A549 (cell line): ENCODE measurements at regions not wholly inside any gene's neighbourhood (a gene's known extent, or its start where the extent isn't known, plus 50 kb on each side); places are given as distances from the start of the nearest gene placed in this dataset.

Experiments used
- ATAC-seq, 2 experiments: fragments of 200-7000 bp in 1 of 2; fragments of >200 bp in 1 of 2; cut with Nextera tagmentation in 1 of 2; cut with Tn5 transposase in 1 of 2; 3 replicates each; pipeline versions ENCODE4 v1.8.0 to v1.9.1; 2018 to 2020; ENCODE audit warnings: mild to moderate bottlenecking in 1 of 2, moderate library complexity in 1 of 2
- CTCF ChIA-PET: fragments of 300-600 bp; sonication (Branson Sonifier 250); formaldehyde crosslinking; extraction: SDS; loops from one replicate; lab custom pipeline; 2021; ENCODE audit warnings: antibody characterized with exemption, inconsistent platforms; lab: Yijun Ruan, JAX
- POLR2A ChIA-PET: fragments of 350-600 bp; formaldehyde crosslinking; extraction: SDS; loops from one replicate; lab custom pipeline; 2021; ENCODE audit warnings: antibody characterized with exemption, inconsistent platforms; lab: Yijun Ruan, JAX
- DNase-seq, 2 experiments: peaks; one replicate each; pipeline versions ENCODE4 v3.0.0 to v3.0.0-alpha.2; 2011 to 2016; ENCODE audit warnings: low read depth in 1 of 2, low spot score in 1 of 2
- FAIRE-seq: peaks from 2 replicates; lab custom pipeline; 2011; peaks lifted over from hg19 to GRCh38; lab: Jason Lieb, UNC
- H3K27ac ChIP-seq, 2 experiments: fragments of >200 bp; sonication (Bioruptor Twin); formaldehyde crosslinking; 3 replicates each; pipeline ENCODE4 v1.5.1; 2016 to 2017
- H3K4me1 ChIP-seq: fragments of >200 bp; sonication (Bioruptor Twin); formaldehyde crosslinking; 3 replicates; pipeline ENCODE4 v1.6.1; 2016
- H3K4me2 ChIP-seq: fragments of >200 bp; sonication (Bioruptor Twin); formaldehyde crosslinking; 3 replicates; pipeline ENCODE4 v1.6.1; 2016
- H3K4me3 ChIP-seq: fragments of >200 bp; sonication (Bioruptor Twin); formaldehyde crosslinking; 3 replicates; pipeline ENCODE4 v1.5.1; 2016
- H3K9me3 ChIP-seq: fragments of >200 bp; sonication (Bioruptor Twin); formaldehyde crosslinking; 3 replicates; pipeline ENCODE4 v1.6.1; 2016
- BHLHE40 ChIP-seq: IDR thresholded peaks from 2 replicates; pipeline ENCODE4 v1.6.1; 2012; ENCODE audit warnings: low read depth, low read length, inconsistent platforms
- CTCF ChIP-seq: fragments of >200 bp; sonication (Bioruptor Twin); formaldehyde crosslinking; IDR thresholded peaks from 3 replicates; pipeline ENCODE4 v1.5.1; 2016
- ESRRA ChIP-seq: fragments of 150-350 bp; IDR thresholded peaks from 2 replicates; pipeline ENCODE4 v1.6.1; 2014; ENCODE audit warnings: mild to moderate bottlenecking, low read length, borderline replicate concordance
- FOSB ChIP-seq: fragments of 250-450 bp; sonication (Bioruptor Pico); IDR thresholded peaks from 2 replicates; pipeline ENCODE4 v1.5.0; 2020; ENCODE audit warnings: mild to moderate bottlenecking, moderate library complexity
- FOXS1 ChIP-seq: fragments of 250-450 bp; sonication (Bioruptor Pico); IDR thresholded peaks from 2 replicates; pipeline ENCODE4 v1.5.0; 2020; ENCODE audit warnings: mild to moderate bottlenecking, moderate library complexity
- HOXB13 ChIP-seq: fragments of 250-450 bp; sonication (Bioruptor Pico); IDR thresholded peaks from 2 replicates; pipeline ENCODE4 v1.5.0; 2020; ENCODE audit warnings: low read depth, mild to moderate bottlenecking, moderate library complexity
- KDM1A ChIP-seq: fragments of 200-600 bp; sonication (generic); IDR thresholded peaks from 2 replicates; pipeline ENCODE4 v1.6.1; 2016; ENCODE audit warnings: low read depth, mild to moderate bottlenecking
- NFE2L2 ChIP-seq: fragments of 150-350 bp; conservative IDR thresholded peaks from 2 replicates; pipeline ENCODE4 v1.6.1; 2014; ENCODE audit warnings: low read length
- NR3C1 ChIP-seq: fragments of >200 bp; sonication (Bioruptor Twin); formaldehyde crosslinking; IDR thresholded peaks from 3 replicates; pipeline ENCODE4 v1.6.1; 2017
- PBX3 ChIP-seq: IDR thresholded peaks from 2 replicates; pipeline ENCODE4 v1.6.1; 2012
- PHF8 ChIP-seq: fragments of 200-600 bp; sonication (generic); IDR thresholded peaks from 2 replicates; pipeline ENCODE4 v1.6.1; 2016; ENCODE audit warnings: low read depth, mild to moderate bottlenecking, antibody characterized with exemption, moderate library complexity, borderline replicate concordance
- POLR2A ChIP-seq: IDR thresholded peaks from 2 replicates; pipeline ENCODE4 v1.6.1; 2012; ENCODE audit warnings: mild to moderate bottlenecking, low read length
- RCOR1 ChIP-seq: fragments of 150-350 bp; IDR thresholded peaks from 2 replicates; pipeline ENCODE4 v1.6.1; 2014; ENCODE audit warnings: antibody characterized with exemption, low read length, low read depth
- REST ChIP-seq: fragments of 200-600 bp; sonication (generic); IDR thresholded peaks from 2 replicates; pipeline ENCODE4 v1.6.1; 2016; ENCODE audit warnings: antibody characterized with exemption, mild to moderate bottlenecking, moderate library complexity
- RNF2 ChIP-seq: fragments of 200-600 bp; sonication (generic); IDR thresholded peaks from 2 replicates; pipeline ENCODE4 v1.6.1; 2016; ENCODE audit warnings: low read depth, mild to moderate bottlenecking, antibody characterized with exemption, moderate library complexity, borderline replicate concordance
- SMC3 ChIP-seq: fragments of >200 bp; sonication (Bioruptor Twin); formaldehyde crosslinking; IDR thresholded peaks from 3 replicates; pipeline ENCODE4 v1.6.1; 2018; ENCODE audit warnings: inconsistent platforms
- SREBF2 ChIP-seq: fragments of 450-650 bp; IDR thresholded peaks from 2 replicates; pipeline ENCODE4 v1.6.1; 2014; ENCODE audit warnings: mild to moderate bottlenecking, moderate library complexity
- TFCP2L1 ChIP-seq: fragments of 250-450 bp; sonication (Bioruptor Pico); IDR thresholded peaks from 2 replicates; pipeline ENCODE4 v1.5.0; 2021; ENCODE audit warnings: mild to moderate bottlenecking
- USF2 ChIP-seq: fragments of 450-650 bp; IDR thresholded peaks from 2 replicates; pipeline ENCODE4 v1.6.1; 2014; ENCODE audit warnings: antibody characterized with exemption
- WGBS: methylation state at CpG from one replicate; pipeline ENCODE4 v1.1.6; 2017; ENCODE audit errors: missing lambda C conversion rate; 5-methylcytosine and 5-hydroxymethylcytosine counted together
- TF ChIP-seq, protein P1 (sequence below): fragments of 250-450 bp; sonication (Bioruptor Pico); IDR thresholded peaks from 2 replicates; pipeline ENCODE4 v1.5.0; 2021; ENCODE audit warnings: mild to moderate bottlenecking, moderate library complexity, borderline replicate concordance

GRCh38 chr17:77366558-77367245 is 225.9 kb downstream of the SEC14L1 start:
- DNase-seq, result no peak
- no peak for FAIRE-seq
- Histone ChIP-seq H3K4me2 (peak overlapping the region; percentile 73), H3K27ac (peak overlapping the region; percentile 82 to 87), H3K9me3 (no peaks in the 10 kb centered on the region), H3K4me3 (no peak overlapping the region), H3K4me1 (peaks cover 88% of the 10 kb centered on the region)
- peak; percentile 10 to 18; a peak in 5 of 6 replicates for ATAC-seq
- ChIA-PET POLR2A (no interaction called here), CTCF (interaction anchor here (0.6 to 4.6 kb wide), 13 partner anchors 17 to 128 kb away, joined by 3 to 22 read pairs (median 4); no protein-coding TSS in a partner anchor)
- WGBS, result 65% methylated on average over 8 of the region's 8 CpGs
- no peak for TF ChIP-seq HOXB13 (CRISPR knock-in tag)
- TF ChIP-seq RNF2, result no peak
- no peak for TF ChIP-seq PHF8
- no peak for TF ChIP-seq TFCP2L1 (CRISPR knock-in tag)
- TF ChIP-seq, protein P1, sequence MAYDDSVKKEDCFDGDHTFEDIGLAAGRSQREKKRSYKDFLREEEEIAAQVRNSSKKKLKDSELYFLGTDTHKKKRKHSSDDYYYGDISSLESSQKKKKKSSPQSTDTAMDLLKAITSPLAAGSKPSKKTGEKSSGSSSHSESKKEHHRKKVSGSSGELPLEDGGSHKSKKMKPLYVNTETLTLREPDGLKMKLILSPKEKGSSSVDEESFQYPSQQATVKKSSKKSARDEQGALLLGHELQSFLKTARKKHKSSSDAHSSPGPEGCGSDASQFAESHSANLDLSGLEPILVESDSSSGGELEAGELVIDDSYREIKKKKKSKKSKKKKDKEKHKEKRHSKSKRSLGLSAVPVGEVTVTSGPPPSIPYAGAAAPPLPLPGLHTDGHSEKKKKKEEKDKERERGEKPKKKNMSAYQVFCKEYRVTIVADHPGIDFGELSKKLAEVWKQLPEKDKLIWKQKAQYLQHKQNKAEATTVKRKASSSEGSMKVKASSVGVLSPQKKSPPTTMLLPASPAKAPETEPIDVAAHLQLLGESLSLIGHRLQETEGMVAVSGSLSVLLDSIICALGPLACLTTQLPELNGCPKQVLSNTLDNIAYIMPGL (CRISPR knock-in tag), result no peak
- TF ChIP-seq REST, result no peak
- TF ChIP-seq CTCF, result no peak
- TF ChIP-seq FOXS1 (CRISPR knock-in tag), result no peak
- no peak for TF ChIP-seq FOSB (CRISPR knock-in tag)
- TF ChIP-seq NR3C1, result no peak
- TF ChIP-seq SREBF2, result no peak
- TF ChIP-seq PBX3, result no peak
- no peak for TF ChIP-seq NFE2L2
- no peak for TF ChIP-seq USF2

- CTCF ChIA-PET, result interaction anchor here (1.1 to 1.9 kb wide), 3 partner anchors 10 to 43 kb away, joined by 3 to 8 read pairs (median 4); no protein-coding TSS in a partner anchor
- peaks cover 83% of the 10 kb centered on the region for H3K4me1 ChIP-seq
- 92% methylated on average over 13 of the region's 13 CpGs for WGBS
- ATAC-seq (no peak), DNase-seq (no peak), FAIRE-seq (no peak)
- no peaks in the 10 kb centered on the region for H3K9me3 ChIP-seq
- no peak overlapping the region for H3K4me3 ChIP-seq
- POLR2A ChIA-PET, result no interaction called here
- H3K27ac ChIP-seq, result peak overlapping the region; percentile 21 to 54; a peak in 4 of 6 replicates
- H3K4me2 ChIP-seq, result no peak overlapping the region
- TF ChIP-seq ESRRA (no peak), NR3C1 (no peak), CTCF (no peak), PHF8 (no peak), KDM1A (no peak), RCOR1 (no peak), BHLHE40 (no peak), POLR2A (no peak), FOSB (CRISPR knock-in tag) (no peak), SMC3 (no peak)
Measured at GRCh38 chr17:77369544-77369971, 228.8 kb downstream of the SEC14L1 start.
